Ovary (tissue), 3 donors: ENCODE measurements at regions not wholly inside any gene's neighbourhood (a gene's known extent, or its start where the extent isn't known, plus 50 kb on each side); places are given as distances from the start of the nearest gene placed in this dataset.

Experiments used
- EP300 ChIP-seq: sonication (generic); formaldehyde crosslinking; IDR thresholded peaks from one replicate; pipeline ENCODE4 v1.6.1; 2017; ENCODE audit warnings: antibody characterized with exemption
- POLR2A ChIP-seq: fragments of 450-650 bp; IDR thresholded peaks from one replicate; pipeline ENCODE4 v1.6.1; 2017; ENCODE audit warnings: antibody characterized with exemption, mild to moderate bottlenecking, moderate library complexity
- TF ChIP-seq, protein P1 (sequence below), 3 donors: fragments of 450-650 bp in 2 of 3; fragments of 200-600 bp in 1 of 3; IDR thresholded peaks; one replicate each; pipeline versions ENCODE4 v1.5.1 to v1.8.0; 2016 to 2022; ENCODE audit warnings: antibody characterized with exemption in 3 of 3, mild to moderate bottlenecking in 1 of 3
- donor health status: DM: no; HTN: no; CAD: no.

DNA sequence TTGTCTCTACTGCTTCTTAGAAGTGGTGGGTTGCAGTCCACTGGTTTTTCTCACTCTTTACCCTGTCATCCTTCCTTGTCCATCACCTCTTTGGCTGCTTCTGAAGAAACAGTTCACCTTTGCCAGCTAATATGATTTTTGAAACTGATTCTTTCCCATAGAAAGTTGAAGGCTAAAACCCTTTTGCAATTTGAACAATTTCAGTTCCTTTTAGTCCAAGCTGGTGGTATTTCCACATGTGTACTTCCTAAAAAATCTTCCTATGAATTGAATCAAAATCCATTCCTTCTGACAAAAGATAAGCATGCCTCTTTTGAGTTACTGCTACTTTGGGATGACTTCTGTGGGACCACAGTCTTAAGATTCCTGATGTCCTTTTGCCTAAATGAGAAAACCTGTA lies 210.0 kb upstream of the MAN1A1 start:
- TF ChIP-seq POLR2A (no peak), EP300 (no peak)
- TF ChIP-seq, protein P1, sequence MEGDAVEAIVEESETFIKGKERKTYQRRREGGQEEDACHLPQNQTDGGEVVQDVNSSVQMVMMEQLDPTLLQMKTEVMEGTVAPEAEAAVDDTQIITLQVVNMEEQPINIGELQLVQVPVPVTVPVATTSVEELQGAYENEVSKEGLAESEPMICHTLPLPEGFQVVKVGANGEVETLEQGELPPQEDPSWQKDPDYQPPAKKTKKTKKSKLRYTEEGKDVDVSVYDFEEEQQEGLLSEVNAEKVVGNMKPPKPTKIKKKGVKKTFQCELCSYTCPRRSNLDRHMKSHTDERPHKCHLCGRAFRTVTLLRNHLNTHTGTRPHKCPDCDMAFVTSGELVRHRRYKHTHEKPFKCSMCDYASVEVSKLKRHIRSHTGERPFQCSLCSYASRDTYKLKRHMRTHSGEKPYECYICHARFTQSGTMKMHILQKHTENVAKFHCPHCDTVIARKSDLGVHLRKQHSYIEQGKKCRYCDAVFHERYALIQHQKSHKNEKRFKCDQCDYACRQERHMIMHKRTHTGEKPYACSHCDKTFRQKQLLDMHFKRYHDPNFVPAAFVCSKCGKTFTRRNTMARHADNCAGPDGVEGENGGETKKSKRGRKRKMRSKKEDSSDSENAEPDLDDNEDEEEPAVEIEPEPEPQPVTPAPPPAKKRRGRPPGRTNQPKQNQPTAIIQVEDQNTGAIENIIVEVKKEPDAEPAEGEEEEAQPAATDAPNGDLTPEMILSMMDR (IDR thresholded peaks at IDR 0.05): no peak
